Breast epithelium (tissue), 3 donors: ENCODE measurements at regions not wholly inside any gene's neighbourhood (a gene's known extent, or its start where the extent isn't known, plus 50 kb on each side); places are given as distances from the start of the nearest gene placed in this dataset.

Source experiments
- CTCF ChIP-seq, 3 donors: fragments of 450-650 bp; IDR thresholded peaks; one replicate each; pipeline ENCODE4 v1.5.1; 2016 to 2017; ENCODE audit warnings: antibody characterized with exemption in 3 of 3, mild to moderate bottlenecking in 3 of 3, moderate library complexity in 3 of 3
- POLR2A ChIP-seq: fragments of 450-650 bp; IDR thresholded peaks from one replicate; pipeline ENCODE4 v1.6.1; 2016; ENCODE audit warnings: antibody characterized with exemption, mild to moderate bottlenecking, moderate library complexity
- POLR2AphosphoS5 ChIP-seq, 3 donors: sonication (generic); formaldehyde crosslinking; IDR thresholded peaks; one replicate each; pipeline ENCODE4 v1.6.1; 2017; ENCODE audit warnings: antibody characterized with exemption in 3 of 3

- no peak for TF ChIP-seq CTCF (IDR thresholded peaks at IDR 0.05)
- no peak for TF ChIP-seq POLR2AphosphoS5 (IDR thresholded peaks at IDR 0.05)
- TF ChIP-seq POLR2A: no peak
Observed at GRCh38 chr12:77745624-77746023, 85.1 kb upstream of the NAV3 start.
